Fibroblast of skin of right biceps (primary cell): ENCODE measurements at regions not wholly inside any gene's neighbourhood (a gene's known extent, or its start where the extent isn't known, plus 50 kb on each side); places are given as distances from the start of the nearest gene placed in this dataset.
"Not testable (repeated sequence)": the region's sequence is repeated elsewhere in the genome, so short reads cannot be mapped to it uniquely, and the experiment has no call there.

ENCODE experiments used
- DNase-seq: peaks from one replicate; pipeline ENCODE4 v3.0.0-alpha.2; 2013

DNA sequence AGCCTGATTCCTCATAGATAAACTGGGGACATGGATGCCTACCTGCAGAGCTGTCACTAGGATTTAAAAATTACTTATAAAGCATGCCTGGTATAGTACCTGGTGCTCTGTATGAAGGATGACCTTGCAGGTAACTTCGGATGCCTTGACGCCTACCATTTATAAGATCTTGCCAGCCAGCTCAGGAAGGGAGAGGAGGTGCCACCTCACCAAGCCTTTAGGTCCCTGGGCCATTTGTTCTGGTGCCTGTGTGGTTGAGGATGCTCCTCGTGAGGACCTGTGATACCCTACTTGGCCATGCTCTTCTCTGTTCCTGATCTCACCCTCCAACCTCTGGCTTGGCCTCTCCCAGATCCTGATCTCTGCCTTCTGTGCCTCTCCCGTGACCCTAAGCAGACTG lies 85.2 kb downstream of the FDX1 start:
- no peak for DNase-seq

DNA sequence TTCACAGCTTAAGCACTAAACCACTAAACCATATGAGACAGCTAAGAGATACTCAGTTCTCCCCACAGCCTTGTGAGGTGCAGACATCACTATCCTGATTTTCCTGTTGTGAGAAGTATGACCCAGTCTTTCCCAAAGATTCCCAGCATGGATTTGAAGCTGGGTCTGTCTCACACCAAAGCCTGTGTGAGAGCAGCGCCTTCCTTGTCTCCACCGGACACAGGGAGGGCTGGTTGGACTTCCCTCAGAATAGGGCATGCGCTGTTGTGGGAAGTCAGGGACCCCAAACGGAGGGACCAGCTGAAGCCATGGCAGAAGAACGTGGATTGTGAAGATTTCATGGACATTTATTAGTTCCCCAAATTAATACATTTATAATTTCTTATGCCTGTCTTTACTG lies 87.6 kb downstream of the FDX1 start:
- not testable (repeated sequence) for DNase-seq

DNA sequence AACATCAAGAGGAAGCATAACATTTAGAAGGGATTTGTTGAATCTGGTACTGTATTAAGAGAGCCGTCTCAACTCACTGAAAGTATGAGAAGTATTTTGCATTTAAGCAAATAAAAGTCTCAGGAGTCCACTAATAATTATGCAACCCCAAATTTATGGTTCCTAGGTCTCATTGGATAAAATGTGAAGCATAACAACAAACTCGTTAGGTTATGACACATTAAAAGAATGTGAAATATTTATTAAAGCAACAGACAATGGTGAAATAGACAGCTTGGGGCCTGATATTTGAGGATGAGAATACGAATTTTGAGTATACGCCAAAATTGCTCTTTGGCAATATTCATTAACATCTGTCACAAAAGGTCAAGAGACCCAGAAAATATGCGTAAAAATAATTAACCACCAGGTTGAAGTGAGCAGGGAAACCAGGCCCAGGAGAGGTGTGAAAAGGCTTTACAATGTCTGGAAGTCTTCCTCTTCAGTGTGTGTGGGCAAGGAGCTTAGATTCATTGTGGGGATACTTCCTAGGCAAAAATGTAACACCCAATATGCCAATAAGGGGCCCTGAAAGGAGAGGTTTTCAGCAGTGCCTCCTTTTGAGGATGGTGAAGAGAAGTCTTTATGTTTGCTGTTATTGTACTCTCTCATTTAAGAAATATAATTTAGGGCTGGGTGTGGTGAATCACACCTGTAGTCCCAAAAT lies 89.2 kb downstream of the FDX1 start:
- peak; percentile 60 for DNase-seq

- DNase-seq, result no peak
Measured at GRCh38 chr11:110519796-110520195, 90.0 kb downstream of the FDX1 start.

GRCh38 chr11:110522471-110522870 lies 92.7 kb downstream of the FDX1 start:
- DNase-seq, result peak; percentile 42

- DNase-seq, result peak; percentile 92
Measured at GRCh38 chr11:110524238-110524637, 94.5 kb downstream of the FDX1 start.

DNA sequence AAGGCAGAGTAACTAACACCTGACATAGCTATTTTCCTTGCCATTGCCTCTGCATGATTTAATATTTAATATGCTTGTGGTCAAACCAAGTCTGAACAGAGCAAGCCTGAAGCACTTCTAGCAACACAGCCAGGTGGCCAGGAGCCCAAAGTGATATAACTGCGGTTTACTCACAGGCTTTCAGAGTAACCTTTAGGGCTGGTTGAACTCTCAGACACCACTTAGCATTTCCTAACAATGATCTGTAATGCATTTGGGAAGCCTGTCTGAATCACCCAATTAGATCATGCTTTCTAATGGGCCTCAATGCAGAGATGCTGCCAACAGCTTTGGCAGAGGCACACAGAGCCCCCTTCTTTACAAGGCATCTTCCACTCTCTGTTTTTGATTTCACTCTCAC lies 96.1 kb downstream of the FDX1 start:
- peak; percentile 77 for DNase-seq

GRCh38 chr11:110526323-110526722 lies 96.6 kb downstream of the FDX1 start:
- DNase-seq, result no peak
